ENCODE measurements at regions not wholly inside any gene's neighbourhood (a gene's known extent, or its start where the extent isn't known, plus 50 kb on each side); places are given as distances from the start of the nearest gene placed in this dataset.
"Not testable (repeated sequence)": the region's sequence is repeated elsewhere in the genome, so short reads cannot be mapped to it uniquely, and the experiment has no call there.

DNA sequence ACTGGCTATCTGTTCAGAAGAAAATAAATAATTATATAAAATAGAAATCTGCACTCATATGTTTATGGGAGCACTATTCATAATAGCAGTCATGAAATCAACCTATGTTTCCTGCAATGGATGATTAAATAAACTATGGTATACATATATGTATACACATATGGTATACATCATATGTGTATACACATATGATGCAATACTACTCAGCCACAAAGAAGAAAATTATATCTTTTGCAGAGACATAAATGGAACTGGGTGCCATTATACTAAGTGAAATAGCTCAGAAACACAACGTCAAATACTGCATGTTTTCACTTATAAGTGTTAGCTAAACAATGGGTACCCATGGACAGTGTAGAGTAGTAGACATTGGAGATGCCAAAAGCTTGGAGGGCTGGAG, 381.2 kb upstream of the LRFN5 start (continued):
- TF ChIP-seq, protein P1, sequence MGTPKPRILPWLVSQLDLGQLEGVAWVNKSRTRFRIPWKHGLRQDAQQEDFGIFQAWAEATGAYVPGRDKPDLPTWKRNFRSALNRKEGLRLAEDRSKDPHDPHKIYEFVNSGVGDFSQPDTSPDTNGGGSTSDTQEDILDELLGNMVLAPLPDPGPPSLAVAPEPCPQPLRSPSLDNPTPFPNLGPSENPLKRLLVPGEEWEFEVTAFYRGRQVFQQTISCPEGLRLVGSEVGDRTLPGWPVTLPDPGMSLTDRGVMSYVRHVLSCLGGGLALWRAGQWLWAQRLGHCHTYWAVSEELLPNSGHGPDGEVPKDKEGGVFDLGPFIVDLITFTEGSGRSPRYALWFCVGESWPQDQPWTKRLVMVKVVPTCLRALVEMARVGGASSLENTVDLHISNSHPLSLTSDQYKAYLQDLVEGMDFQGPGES (IDR thresholded peaks at IDR 0.05; ENCODE audit: low read depth, low read length), result no peak

DNA sequence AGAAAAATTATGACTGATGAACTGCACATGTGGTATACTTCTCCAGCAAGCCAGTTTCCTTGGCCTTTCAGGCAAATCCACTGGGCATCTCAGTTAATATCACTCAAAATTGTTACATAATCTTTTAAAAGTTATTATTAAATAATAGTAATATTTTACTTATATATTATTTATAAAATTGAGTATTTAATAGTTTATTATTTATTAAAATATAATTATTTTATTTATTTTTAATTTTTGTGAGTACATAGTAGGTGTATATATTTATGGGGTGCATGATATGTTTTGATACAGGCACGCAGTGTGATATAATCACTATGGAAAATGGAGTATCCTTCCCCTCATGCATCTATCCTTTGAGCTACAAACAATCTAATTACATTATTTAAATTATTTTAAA, 384.1 kb upstream of the LRFN5 start:
- POLR2A ChIA-PET, result no interaction called here
- no peak overlapping the region for H3K9ac ChIP-seq
- no peaks in the 10 kb centered on the region for H3K27me3 ChIP-seq (ENCODE audit: insufficient read depth)
- no peaks in the 10 kb centered on the region for H4K20me1 ChIP-seq (ENCODE audit: insufficient read depth)
- H2AFZ ChIP-seq (ENCODE audit: low read depth), result no peak overlapping the region
- H3K79me2 ChIP-seq (ENCODE audit: insufficient read depth), result no peaks in the 10 kb centered on the region
- TF ChIP-seq SMC3 (IDR thresholded peaks at IDR 0.05; ENCODE audit: low read depth, low read length), result no peak
- no peak for TF ChIP-seq JUND (IDR thresholded peaks at IDR 0.05)
- no peak for TF ChIP-seq CHD2 (IDR thresholded peaks at IDR 0.05; ENCODE audit: low read length, partially characterized antibody)
- no peak for TF ChIP-seq FOXJ3 (CRISPR knock-in tag; IDR thresholded peaks at IDR 0.05)
- TF ChIP-seq, protein P2, sequence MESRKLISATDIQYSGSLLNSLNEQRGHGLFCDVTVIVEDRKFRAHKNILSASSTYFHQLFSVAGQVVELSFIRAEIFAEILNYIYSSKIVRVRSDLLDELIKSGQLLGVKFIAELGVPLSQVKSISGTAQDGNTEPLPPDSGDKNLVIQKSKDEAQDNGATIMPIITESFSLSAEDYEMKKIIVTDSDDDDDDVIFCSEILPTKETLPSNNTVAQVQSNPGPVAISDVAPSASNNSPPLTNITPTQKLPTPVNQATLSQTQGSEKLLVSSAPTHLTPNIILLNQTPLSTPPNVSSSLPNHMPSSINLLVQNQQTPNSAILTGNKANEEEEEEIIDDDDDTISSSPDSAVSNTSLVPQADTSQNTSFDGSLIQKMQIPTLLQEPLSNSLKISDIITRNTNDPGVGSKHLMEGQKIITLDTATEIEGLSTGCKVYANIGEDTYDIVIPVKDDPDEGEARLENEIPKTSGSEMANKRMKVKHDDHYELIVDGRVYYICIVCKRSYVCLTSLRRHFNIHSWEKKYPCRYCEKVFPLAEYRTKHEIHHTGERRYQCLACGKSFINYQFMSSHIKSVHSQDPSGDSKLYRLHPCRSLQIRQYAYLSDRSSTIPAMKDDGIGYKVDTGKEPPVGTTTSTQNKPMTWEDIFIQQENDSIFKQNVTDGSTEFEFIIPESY (IDR thresholded peaks at IDR 0.05; ENCODE audit: borderline replicate concordance, low read depth), result no peak
- TF ChIP-seq YY1 (IDR thresholded peaks at IDR 0.05; ENCODE audit: low read depth), result no peak
- no peak for TF ChIP-seq EP300 (IDR thresholded peaks at IDR 0.05; ENCODE audit: borderline replicate concordance in 1 of 2, low read depth in 1 of 2, low read length in 1 of 2)
- TF ChIP-seq, protein P3, sequence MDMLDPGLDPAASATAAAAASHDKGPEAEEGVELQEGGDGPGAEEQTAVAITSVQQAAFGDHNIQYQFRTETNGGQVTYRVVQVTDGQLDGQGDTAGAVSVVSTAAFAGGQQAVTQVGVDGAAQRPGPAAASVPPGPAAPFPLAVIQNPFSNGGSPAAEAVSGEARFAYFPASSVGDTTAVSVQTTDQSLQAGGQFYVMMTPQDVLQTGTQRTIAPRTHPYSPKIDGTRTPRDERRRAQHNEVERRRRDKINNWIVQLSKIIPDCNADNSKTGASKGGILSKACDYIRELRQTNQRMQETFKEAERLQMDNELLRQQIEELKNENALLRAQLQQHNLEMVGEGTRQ (IDR thresholded peaks at IDR 0.05; ENCODE audit: borderline replicate concordance, low read depth, low read length), result no peak
- no peak for TF ChIP-seq FOXM1 (IDR thresholded peaks at IDR 0.05; ENCODE audit: low read depth)
- no peak for TF ChIP-seq MXI1 (IDR thresholded peaks at IDR 0.05; ENCODE audit: low read depth, low read length)
- TF ChIP-seq, protein P4, sequence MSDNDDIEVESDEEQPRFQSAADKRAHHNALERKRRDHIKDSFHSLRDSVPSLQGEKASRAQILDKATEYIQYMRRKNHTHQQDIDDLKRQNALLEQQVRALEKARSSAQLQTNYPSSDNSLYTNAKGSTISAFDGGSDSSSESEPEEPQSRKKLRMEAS (IDR thresholded peaks at IDR 0.05; ENCODE audit: low read depth), result no peak
- TF ChIP-seq, protein P5, sequence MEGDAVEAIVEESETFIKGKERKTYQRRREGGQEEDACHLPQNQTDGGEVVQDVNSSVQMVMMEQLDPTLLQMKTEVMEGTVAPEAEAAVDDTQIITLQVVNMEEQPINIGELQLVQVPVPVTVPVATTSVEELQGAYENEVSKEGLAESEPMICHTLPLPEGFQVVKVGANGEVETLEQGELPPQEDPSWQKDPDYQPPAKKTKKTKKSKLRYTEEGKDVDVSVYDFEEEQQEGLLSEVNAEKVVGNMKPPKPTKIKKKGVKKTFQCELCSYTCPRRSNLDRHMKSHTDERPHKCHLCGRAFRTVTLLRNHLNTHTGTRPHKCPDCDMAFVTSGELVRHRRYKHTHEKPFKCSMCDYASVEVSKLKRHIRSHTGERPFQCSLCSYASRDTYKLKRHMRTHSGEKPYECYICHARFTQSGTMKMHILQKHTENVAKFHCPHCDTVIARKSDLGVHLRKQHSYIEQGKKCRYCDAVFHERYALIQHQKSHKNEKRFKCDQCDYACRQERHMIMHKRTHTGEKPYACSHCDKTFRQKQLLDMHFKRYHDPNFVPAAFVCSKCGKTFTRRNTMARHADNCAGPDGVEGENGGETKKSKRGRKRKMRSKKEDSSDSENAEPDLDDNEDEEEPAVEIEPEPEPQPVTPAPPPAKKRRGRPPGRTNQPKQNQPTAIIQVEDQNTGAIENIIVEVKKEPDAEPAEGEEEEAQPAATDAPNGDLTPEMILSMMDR (IDR thresholded peaks at IDR 0.05), result no peak
- TF ChIP-seq, protein P6, sequence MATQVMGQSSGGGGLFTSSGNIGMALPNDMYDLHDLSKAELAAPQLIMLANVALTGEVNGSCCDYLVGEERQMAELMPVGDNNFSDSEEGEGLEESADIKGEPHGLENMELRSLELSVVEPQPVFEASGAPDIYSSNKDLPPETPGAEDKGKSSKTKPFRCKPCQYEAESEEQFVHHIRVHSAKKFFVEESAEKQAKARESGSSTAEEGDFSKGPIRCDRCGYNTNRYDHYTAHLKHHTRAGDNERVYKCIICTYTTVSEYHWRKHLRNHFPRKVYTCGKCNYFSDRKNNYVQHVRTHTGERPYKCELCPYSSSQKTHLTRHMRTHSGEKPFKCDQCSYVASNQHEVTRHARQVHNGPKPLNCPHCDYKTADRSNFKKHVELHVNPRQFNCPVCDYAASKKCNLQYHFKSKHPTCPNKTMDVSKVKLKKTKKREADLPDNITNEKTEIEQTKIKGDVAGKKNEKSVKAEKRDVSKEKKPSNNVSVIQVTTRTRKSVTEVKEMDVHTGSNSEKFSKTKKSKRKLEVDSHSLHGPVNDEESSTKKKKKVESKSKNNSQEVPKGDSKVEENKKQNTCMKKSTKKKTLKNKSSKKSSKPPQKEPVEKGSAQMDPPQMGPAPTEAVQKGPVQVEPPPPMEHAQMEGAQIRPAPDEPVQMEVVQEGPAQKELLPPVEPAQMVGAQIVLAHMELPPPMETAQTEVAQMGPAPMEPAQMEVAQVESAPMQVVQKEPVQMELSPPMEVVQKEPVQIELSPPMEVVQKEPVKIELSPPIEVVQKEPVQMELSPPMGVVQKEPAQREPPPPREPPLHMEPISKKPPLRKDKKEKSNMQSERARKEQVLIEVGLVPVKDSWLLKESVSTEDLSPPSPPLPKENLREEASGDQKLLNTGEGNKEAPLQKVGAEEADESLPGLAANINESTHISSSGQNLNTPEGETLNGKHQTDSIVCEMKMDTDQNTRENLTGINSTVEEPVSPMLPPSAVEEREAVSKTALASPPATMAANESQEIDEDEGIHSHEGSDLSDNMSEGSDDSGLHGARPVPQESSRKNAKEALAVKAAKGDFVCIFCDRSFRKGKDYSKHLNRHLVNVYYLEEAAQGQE (IDR thresholded peaks at IDR 0.05; ENCODE audit: low read depth, low read length), result no peak
- TF ChIP-seq NFIC (IDR thresholded peaks at IDR 0.05; ENCODE audit: borderline replicate concordance), result no peak
- TF ChIP-seq TEAD4 (IDR thresholded peaks at IDR 0.05; ENCODE audit: borderline replicate concordance, insufficient read depth), result no peak
- no peak for TF ChIP-seq GABPA (IDR thresholded peaks at IDR 0.05; ENCODE audit: low read depth)
- TF ChIP-seq TAF1 (IDR thresholded peaks at IDR 0.05; ENCODE audit: borderline replicate concordance, low read depth, low read length), result no peak
- no peak overlapping the region for H3K4me3 ChIP-seq (ENCODE audit: low read depth in 2 of 2, low read length in 1 of 2)
- no peak overlapping the region for H3K4me2 ChIP-seq
- H3K4me1 ChIP-seq (ENCODE audit: control insufficient read depth in 1 of 2, insufficient read depth in 2 of 2, low read depth in 1 of 2, low read length in 1 of 2), result no peaks in the 10 kb centered on the region
- CTCF ChIA-PET, result no interaction called here
- H3K36me3 ChIP-seq (replicated peaks in 1 of 2; ENCODE audit: control insufficient read depth in 1 of 2, insufficient read depth in 2 of 2, low read length in 1 of 2), result no peaks in the 10 kb centered on the region
- no peak overlapping the region for H3K27ac ChIP-seq (ENCODE audit: low read depth in 2 of 2, low read length in 1 of 2)
- 78% methylated on average over 1 of the region's 1 CpG for WGBS (ENCODE audit: low lambda C conversion rate)
- H3F3A ChIP-seq (replicated peaks; ENCODE audit: insufficient read depth), result no peaks in the 10 kb centered on the region
- H3K9me2 ChIP-seq, result no peaks in the 10 kb centered on the region
- DNase-seq, result no peak
- no peaks in the 10 kb centered on the region for H3K9me3 ChIP-seq

DNA sequence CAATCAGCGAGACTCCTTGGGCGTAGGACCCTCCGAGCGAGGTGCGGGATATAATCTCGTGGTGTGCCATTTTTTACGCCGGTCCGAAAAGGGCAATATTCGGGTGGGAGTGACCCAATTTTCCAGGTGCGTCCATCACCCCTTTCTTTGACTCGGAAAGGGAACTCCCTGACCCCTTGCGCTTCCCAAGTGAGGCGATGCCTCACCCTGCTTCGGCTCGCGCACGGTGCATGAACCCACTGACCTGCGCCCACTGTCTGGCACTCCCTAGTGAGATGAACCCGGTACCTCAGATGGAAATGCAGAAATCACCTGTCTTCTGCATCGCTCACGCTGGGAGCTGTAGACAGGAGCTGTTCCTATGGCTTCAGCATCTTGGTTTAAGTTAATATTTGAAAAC, 391.7 kb upstream of the LRFN5 start:
- WGBS (ENCODE audit: low lambda C conversion rate), result 85% methylated on average over 4 of the region's 22 CpGs

More for the DNA sequence above, 391.7 kb upstream of the LRFN5 start:
- H3K9ac ChIP-seq; POLR2A ChIA-PET; H3K9me2 ChIP-seq; H3F3A ChIP-seq (replicated peaks; ENCODE audit: insufficient read depth); H3K4me2 ChIP-seq; H3K9me3 ChIP-seq; H3K79me2 ChIP-seq (ENCODE audit: insufficient read depth); CTCF ChIA-PET; DNase-seq; H3K4me3 ChIP-seq (ENCODE audit: low read depth in 2 of 2, low read length in 1 of 2); H2AFZ ChIP-seq (ENCODE audit: low read depth); H3K27me3 ChIP-seq (ENCODE audit: insufficient read depth); H3K36me3 ChIP-seq (replicated peaks in 1 of 2; ENCODE audit: control insufficient read depth in 1 of 2, insufficient read depth in 2 of 2, low read length in 1 of 2); H3K27ac ChIP-seq (ENCODE audit: low read depth in 2 of 2, low read length in 1 of 2); H3K4me1 ChIP-seq (ENCODE audit: control insufficient read depth in 1 of 2, insufficient read depth in 2 of 2, low read depth in 1 of 2, low read length in 1 of 2); H4K20me1 ChIP-seq (ENCODE audit: insufficient read depth): not testable (repeated sequence)
